B cell (primary cell): ENCODE measurements at regions not wholly inside any gene's neighbourhood (a gene's known extent, or its start where the extent isn't known, plus 50 kb on each side); places are given as distances from the start of the nearest gene placed in this dataset.

Source experiments
- ATAC-seq: fragments of 200-7000 bp; cut with Tn5 transposase; one replicate; pipeline ENCODE4 v1.10.0; 2021; ENCODE audit warnings: low read depth, mild to moderate bottlenecking, moderate number of reproducible peaks, moderate library complexity
- CTCF ChIA-PET: fragments of 350-600 bp; sonication (Branson Sonifier 250); formaldehyde crosslinking; loops from one replicate; lab custom pipeline; 2021; ENCODE audit warnings: antibody characterized with exemption, inconsistent platforms; lab: Charles Lee
- POLR2A ChIA-PET: fragments of 350-600 bp; sonication (Branson Sonifier 250); formaldehyde crosslinking; loops from one replicate; lab custom pipeline; 2021; ENCODE audit warnings: antibody characterized with exemption; lab: Charles Lee
- DNase-seq: peaks from one replicate; pipeline ENCODE4 v3.0.0; 2013
- H2AFZ ChIP-seq: 2 replicates; pipeline ENCODE4 v1.6.1; 2012; ENCODE audit warnings: mild to moderate bottlenecking, low read depth, low read length; ENCODE audit not compliant: insufficient read depth, poor library complexity, severe bottlenecking
- H3K27ac ChIP-seq, 2 donors: 1 replicate in 1 of 2; 2 replicates in 1 of 2; pipeline ENCODE4 v1.5.1; 2012 to 2013; ENCODE audit warnings: low read length in 2 of 2, mild to moderate bottlenecking in 2 of 2, moderate library complexity in 1 of 2
- H3K27me3 ChIP-seq, 4 experiments: fragments of 200-600 bp in 1 of 4; sonication (generic) in 1 of 4; replicated peaks in 1 of 4; 1 replicate in 2 of 4; 2 replicates in 2 of 4; pipeline versions ENCODE4 v1.6.1 to v1.7.0; 2013 to 2016; ENCODE audit warnings: low read length in 3 of 4, mild to moderate bottlenecking in 2 of 4, mixed read lengths in 1 of 4, moderate library complexity in 1 of 4; ENCODE audit not compliant: insufficient read depth in 4 of 4, control insufficient read depth in 3 of 4; ENCODE audit errors: control extremely low read depth in 1 of 4
- H3K36me3 ChIP-seq, 2 experiments: replicated peaks in 1 of 2; 1 replicate in 1 of 2; 2 replicates in 1 of 2; pipeline versions ENCODE4 v1.6.1 to v1.7.1; 2013; ENCODE audit warnings: low read length in 1 of 2; ENCODE audit not compliant: insufficient read depth in 2 of 2, control insufficient read depth in 1 of 2; ENCODE audit errors: control extremely low read depth in 1 of 2, extremely low read depth in 1 of 2
- H3K4me1 ChIP-seq, 2 donors: fragments of 200-600 bp in 1 of 2; sonication (generic) in 1 of 2; 1 replicate in 1 of 2; 2 replicates in 1 of 2; pipeline versions ENCODE4 v1.5.1 to v1.6.1; 2013 to 2017; ENCODE audit warnings: low read length in 2 of 2; ENCODE audit not compliant: control insufficient read depth in 2 of 2, insufficient read depth in 2 of 2
- H3K4me2 ChIP-seq: replicated peaks from 2 replicates; pipeline ENCODE3; 2012; ENCODE audit warnings: mild to moderate bottlenecking, low read depth, low read length; ENCODE audit not compliant: poor library complexity, severe bottlenecking
- H3K4me3 ChIP-seq, 5 experiments: fragments of 200-600 bp in 1 of 5; sonication (generic) in 1 of 5; 1 replicate in 3 of 5; 2 replicates in 2 of 5; pipeline versions ENCODE4 v1.5.1 to v1.7.0; 2011 to 2016; ENCODE audit warnings: low read length in 4 of 5, mild to moderate bottlenecking in 4 of 5, low read depth in 2 of 5, control low read depth in 1 of 5, moderate library complexity in 1 of 5; ENCODE audit not compliant: insufficient read depth in 1 of 5; ENCODE audit errors: control extremely low read depth in 1 of 5, extremely low read depth in 1 of 5
- H3K79me2 ChIP-seq: fragments of 200-600 bp; sonication (generic); one replicate; pipeline ENCODE4 v1.6.0; 2016; ENCODE audit warnings: low read length; ENCODE audit not compliant: control insufficient read depth, insufficient read depth
- H3K9ac ChIP-seq: fragments of 200-600 bp; sonication (generic); 2 replicates; pipeline ENCODE4 v1.6.1; 2017; ENCODE audit warnings: mild to moderate bottlenecking, low read length, moderate library complexity
- H3K9me3 ChIP-seq, 3 donors: one replicate each; pipeline versions ENCODE4 v1.6.1 to v1.7.1; 2013; ENCODE audit warnings: low read length in 2 of 3; ENCODE audit not compliant: control insufficient read depth in 2 of 3, insufficient read depth in 1 of 3; ENCODE audit errors: control extremely low read depth in 1 of 3
- H4K20me1 ChIP-seq: 2 replicates; pipeline ENCODE4 v1.6.0; 2012; ENCODE audit warnings: mild to moderate bottlenecking, low read length; ENCODE audit not compliant: insufficient read depth, control insufficient read depth, poor library complexity, severe bottlenecking
- H3K27ac Mint-ChIP-seq: one replicate; pipeline ENCODE4 v1.8.0; 2021; ENCODE audit warnings: mixed read lengths
- H3K27me3 Mint-ChIP-seq: one replicate; pipeline ENCODE4 v1.8.0; 2021; ENCODE audit warnings: mixed read lengths
- H3K4me1 Mint-ChIP-seq: one replicate; pipeline ENCODE4 v1.8.0; 2021; ENCODE audit warnings: mixed read lengths
- H3K4me3 Mint-ChIP-seq: one replicate; pipeline ENCODE4 v1.8.0; 2021; ENCODE audit warnings: mixed read lengths
- H3K9me3 Mint-ChIP-seq: one replicate; pipeline ENCODE4 v1.8.0; 2022; ENCODE audit warnings: mixed read lengths; ENCODE audit not compliant: insufficient read depth
- EZH2 ChIP-seq: IDR thresholded peaks from 2 replicates; pipeline ENCODE4 v1.6.1; 2012; ENCODE audit warnings: borderline replicate concordance, low read depth, mild to moderate bottlenecking, moderate library complexity, low read length; ENCODE audit not compliant: insufficient read depth, poor library complexity, severe bottlenecking
- WGBS: methylation state at CpG from one replicate; pipeline ENCODE4 v1.1.5; 2013; ENCODE audit warnings: missing lambda C conversion rate; ENCODE audit not compliant: insufficient coverage; 5-methylcytosine and 5-hydroxymethylcytosine counted together
- intact Hi-C: fragments of 100-400 bp; cut with micrococcal nuclease; formaldehyde crosslinking; loops from one replicate; pipeline ENCODE4 v1.10.0; 2022
- TF ChIP-seq, protein P1 (sequence below): fragments of 200-600 bp; IDR thresholded peaks from one replicate; pipeline ENCODE4 v1.8.0; 2022; ENCODE audit warnings: antibody characterized with exemption, mild to moderate bottlenecking

DNA sequence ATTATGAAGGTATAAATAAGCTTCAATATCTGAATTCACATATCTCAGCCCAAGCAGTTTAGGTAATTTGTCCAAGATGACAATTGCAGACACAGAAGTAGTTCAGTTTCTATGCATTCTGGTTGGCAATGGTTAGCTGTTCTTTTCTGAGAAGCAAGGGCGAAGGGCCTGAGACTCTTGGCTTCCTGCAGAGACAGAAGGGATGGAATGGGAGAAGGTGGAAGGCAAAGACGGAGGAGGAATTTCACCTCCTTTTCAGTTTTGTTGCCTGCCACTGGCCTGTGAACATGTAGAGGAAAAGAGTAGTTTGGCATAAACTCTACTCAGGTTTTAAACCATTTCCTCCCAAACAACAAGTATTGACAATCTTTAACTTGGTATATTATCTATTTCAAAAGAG lies 180.7 kb upstream of the HS3ST5 start:
- Histone ChIP-seq H3K9me3 (no peaks in the 10 kb centered on the region), H4K20me1 (no peaks in the 10 kb centered on the region), H3K79me2 (no peaks in the 10 kb centered on the region), H3K4me1 (no peaks in the 10 kb centered on the region), H2AFZ (no peak overlapping the region), H3K4me3 (no peak overlapping the region), H3K9ac (no peak overlapping the region), H3K36me3 (no peaks in the 10 kb centered on the region), H3K27ac (no peak overlapping the region), H3K27me3 (no peaks in the 10 kb centered on the region), H3K4me2 (no peak overlapping the region)
- TF ChIP-seq EZH2 = no peak
- TF ChIP-seq, protein P1, sequence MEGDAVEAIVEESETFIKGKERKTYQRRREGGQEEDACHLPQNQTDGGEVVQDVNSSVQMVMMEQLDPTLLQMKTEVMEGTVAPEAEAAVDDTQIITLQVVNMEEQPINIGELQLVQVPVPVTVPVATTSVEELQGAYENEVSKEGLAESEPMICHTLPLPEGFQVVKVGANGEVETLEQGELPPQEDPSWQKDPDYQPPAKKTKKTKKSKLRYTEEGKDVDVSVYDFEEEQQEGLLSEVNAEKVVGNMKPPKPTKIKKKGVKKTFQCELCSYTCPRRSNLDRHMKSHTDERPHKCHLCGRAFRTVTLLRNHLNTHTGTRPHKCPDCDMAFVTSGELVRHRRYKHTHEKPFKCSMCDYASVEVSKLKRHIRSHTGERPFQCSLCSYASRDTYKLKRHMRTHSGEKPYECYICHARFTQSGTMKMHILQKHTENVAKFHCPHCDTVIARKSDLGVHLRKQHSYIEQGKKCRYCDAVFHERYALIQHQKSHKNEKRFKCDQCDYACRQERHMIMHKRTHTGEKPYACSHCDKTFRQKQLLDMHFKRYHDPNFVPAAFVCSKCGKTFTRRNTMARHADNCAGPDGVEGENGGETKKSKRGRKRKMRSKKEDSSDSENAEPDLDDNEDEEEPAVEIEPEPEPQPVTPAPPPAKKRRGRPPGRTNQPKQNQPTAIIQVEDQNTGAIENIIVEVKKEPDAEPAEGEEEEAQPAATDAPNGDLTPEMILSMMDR = no peak
- WGBS = 44% methylated on average over 1 of the region's 2 CpGs
- ATAC-seq (no peak), DNase-seq (no peak)
- H3K9me3 Mint-ChIP-seq = no peaks in the 10 kb centered on the region
- no peak overlapping the region for H3K4me3 Mint-ChIP-seq
- ChIA-PET CTCF (no interaction called here), POLR2A (no interaction called here)
- no peaks in the 10 kb centered on the region for H3K4me1 Mint-ChIP-seq
- no peak overlapping the region for H3K27ac Mint-ChIP-seq
- intact Hi-C loops = no loop called here
- no peaks in the 10 kb centered on the region for H3K27me3 Mint-ChIP-seq

DNA sequence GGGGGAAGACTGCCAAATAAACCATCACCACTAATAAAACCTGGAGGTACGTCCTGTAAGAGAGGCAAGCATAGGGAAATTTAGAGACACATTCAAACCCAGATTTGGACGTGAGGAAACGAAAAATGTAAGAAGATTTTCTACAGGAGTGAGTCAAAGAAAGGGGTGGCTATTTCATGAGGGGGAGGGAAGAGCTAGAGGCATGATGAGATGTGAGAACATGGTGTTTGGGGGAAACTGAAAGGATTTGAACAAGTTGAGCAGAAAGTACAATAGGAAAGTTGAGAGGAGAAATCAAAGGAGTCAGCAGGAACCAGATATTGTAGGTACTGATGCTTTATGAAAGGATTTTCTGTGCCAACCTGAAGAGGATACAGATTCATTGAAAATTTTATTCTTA lies 179.1 kb upstream of the HS3ST5 start:
- Histone ChIP-seq H3K4me2 (no peak overlapping the region), H3K36me3 (no peaks in the 10 kb centered on the region), H3K27me3 (no peaks in the 10 kb centered on the region), H3K79me2 (no peaks in the 10 kb centered on the region), H3K9me3 (no peaks in the 10 kb centered on the region), H3K4me1 (no peaks in the 10 kb centered on the region), H3K4me3 (no peak overlapping the region), H3K9ac (no peak overlapping the region), H3K27ac (no peak overlapping the region), H4K20me1 (no peaks in the 10 kb centered on the region), H2AFZ (no peak overlapping the region)
- H3K4me3 Mint-ChIP-seq = no peak overlapping the region
- POLR2A ChIA-PET = no interaction called here
- ATAC-seq (no peak), DNase-seq (no peak)
- WGBS = 92% methylated on average over 2 of the region's 3 CpGs
- CTCF ChIA-PET = no interaction called here
- TF ChIP-seq EZH2 = no peak
- TF ChIP-seq, protein P1 = no peak
- H3K4me1 Mint-ChIP-seq = no peaks in the 10 kb centered on the region
- no peak overlapping the region for H3K27ac Mint-ChIP-seq
- intact Hi-C loops = no loop called here
- no peaks in the 10 kb centered on the region for H3K9me3 Mint-ChIP-seq
- no peaks in the 10 kb centered on the region for H3K27me3 Mint-ChIP-seq
